Urinary bladder (tissue), 3 donors: ENCODE measurements at regions not wholly inside any gene's neighbourhood (a gene's known extent, or its start where the extent isn't known, plus 50 kb on each side); places are given as distances from the start of the nearest gene placed in this dataset.
"Not testable (repeated sequence)": the region's sequence is repeated elsewhere in the genome, so short reads cannot be mapped to it uniquely, and the experiment has no call there.

Experiments
- DNase-seq: peaks from one replicate; pipeline ENCODE4 v3.0.0-alpha.2; 2015; ENCODE audit errors: extremely low spot score
- H3K27ac ChIP-seq: one replicate; pipeline ENCODE4 v1.5.1; 2013; ENCODE audit warnings: low read depth, mild to moderate bottlenecking, moderate library complexity
- H3K36me3 ChIP-seq: one replicate; pipeline ENCODE4 v1.6.1; 2013; ENCODE audit warnings: mild to moderate bottlenecking, moderate library complexity; ENCODE audit not compliant: insufficient read depth
- H3K4me1 ChIP-seq: one replicate; pipeline ENCODE4 v1.6.1; 2013; ENCODE audit warnings: mild to moderate bottlenecking, moderate library complexity; ENCODE audit not compliant: insufficient read depth
- H3K4me3 ChIP-seq: one replicate; pipeline ENCODE4 v1.5.1; 2013; ENCODE audit warnings: low read depth, low read length
- WGBS: extraction: QIAGEN DNeasy Blood & Tissue Kit; methylation state at CpG from one replicate; pipeline ENCODE4 v1.1.7; 2013; 5-methylcytosine and 5-hydroxymethylcytosine counted together
- donor health status: healthy with polysubstance abuse.
- donor health status: healthy.

- H3K4me3 ChIP-seq, H3K27ac ChIP-seq, H3K4me1 ChIP-seq, DNase-seq, H3K36me3 ChIP-seq: not testable (repeated sequence)
- 96% methylated on average over 12 of the region's 12 CpGs for WGBS
These were observed 220.8 kb upstream of the EPHA3 start for GRCh38 chr3:88886624-88887023.

- WGBS, result 63% methylated on average over 1 of the region's 1 CpG
- H3K4me1 ChIP-seq, result no peaks in the 10 kb centered on the region
- DNase-seq, result no peak
- no peak overlapping the region for H3K27ac ChIP-seq
- H3K36me3 ChIP-seq, result no peaks in the 10 kb centered on the region
- H3K4me3 ChIP-seq, result no peak overlapping the region
These were observed 211.4 kb upstream of the EPHA3 start for GRCh38 chr3:88896026-88896425.

GRCh38 chr3:88912294-88912877 is 195.0 kb upstream of the EPHA3 start:
- Histone ChIP-seq H3K4me3 (no peak overlapping the region), H3K27ac (no peak overlapping the region), H3K4me1 (no peaks in the 10 kb centered on the region), H3K36me3 (no peaks in the 10 kb centered on the region)
- DNase-seq, result no peak
- 85% methylated on average over 3 of the region's 3 CpGs for WGBS

- H3K36me3 ChIP-seq, result no peaks in the 10 kb centered on the region
- H3K27ac ChIP-seq, result no peak overlapping the region
- no peak overlapping the region for H3K4me3 ChIP-seq
- no peak for DNase-seq
- WGBS, result 94% methylated on average over 4 of the region's 4 CpGs
- H3K4me1 ChIP-seq, result no peaks in the 10 kb centered on the region
These were observed 188.6 kb upstream of the EPHA3 start for GRCh38 chr3:88918841-88919240.

- 77% methylated on average over 2 of the region's 2 CpGs for WGBS
- Histone ChIP-seq H3K27ac (no peak overlapping the region), H3K4me1 (no peaks in the 10 kb centered on the region), H3K36me3 (no peaks in the 10 kb centered on the region), H3K4me3 (no peak overlapping the region)
- no peak for DNase-seq
These were observed 185.4 kb upstream of the EPHA3 start for GRCh38 chr3:88921986-88922385.

- Histone ChIP-seq H3K36me3 (no peaks in the 10 kb centered on the region), H3K27ac (no peak overlapping the region), H3K4me3 (no peak overlapping the region), H3K4me1 (no peaks in the 10 kb centered on the region)
- DNase-seq, result no peak
These were observed 181.2 kb upstream of the EPHA3 start for GRCh38 chr3:88926221-88926620.

- no peaks in the 10 kb centered on the region for H3K36me3 ChIP-seq
- no peaks in the 10 kb centered on the region for H3K4me1 ChIP-seq
- WGBS, result 88% methylated on average over 1 of the region's 1 CpG
- no peak overlapping the region for H3K27ac ChIP-seq
- no peak overlapping the region for H3K4me3 ChIP-seq
- no peak for DNase-seq
These were observed 176.8 kb upstream of the EPHA3 start for GRCh38 chr3:88930611-88931010.

GRCh38 chr3:88936831-88937230 is 170.6 kb upstream of the EPHA3 start:
- DNase-seq, result no peak
- no peaks in the 10 kb centered on the region for H3K4me1 ChIP-seq
- no peak overlapping the region for H3K4me3 ChIP-seq
- no peak overlapping the region for H3K27ac ChIP-seq
- WGBS, result 79% methylated on average over 3 of the region's 3 CpGs
- H3K36me3 ChIP-seq, result no peaks in the 10 kb centered on the region

GRCh38 chr3:88940296-88940695 is 167.1 kb upstream of the EPHA3 start:
- 69% methylated on average over 2 of the region's 2 CpGs for WGBS
- H3K4me1 ChIP-seq, result no peaks in the 10 kb centered on the region
- DNase-seq, result no peak
- H3K36me3 ChIP-seq, result no peaks in the 10 kb centered on the region
- no peak overlapping the region for H3K27ac ChIP-seq
- no peak overlapping the region for H3K4me3 ChIP-seq

- no peaks in the 10 kb centered on the region for H3K4me1 ChIP-seq
- WGBS, result 93% methylated on average over 2 of the region's 2 CpGs
- no peak overlapping the region for H3K4me3 ChIP-seq
- H3K27ac ChIP-seq, result no peak overlapping the region
- no peak for DNase-seq
- H3K36me3 ChIP-seq, result no peaks in the 10 kb centered on the region
These were observed 160.4 kb upstream of the EPHA3 start for GRCh38 chr3:88947013-88947412.

- WGBS, result 90% methylated on average over 4 of the region's 4 CpGs
- DNase-seq, result no peak
- Histone ChIP-seq H3K27ac (no peak overlapping the region), H3K4me1 (no peaks in the 10 kb centered on the region), H3K36me3 (no peaks in the 10 kb centered on the region), H3K4me3 (no peak overlapping the region)
These were observed 152.6 kb upstream of the EPHA3 start for GRCh38 chr3:88954853-88955252.

GRCh38 chr3:88955274-88955673 is 152.1 kb upstream of the EPHA3 start:
- no peaks in the 10 kb centered on the region for H3K36me3 ChIP-seq
- H3K4me1 ChIP-seq, result no peaks in the 10 kb centered on the region
- no peak for DNase-seq
- 85% methylated on average over 8 of the region's 8 CpGs for WGBS
- no peak overlapping the region for H3K27ac ChIP-seq
- no peak overlapping the region for H3K4me3 ChIP-seq

- 37% methylated on average over 1 of the region's 1 CpG for WGBS
- no peak for DNase-seq
- no peak overlapping the region for H3K27ac ChIP-seq
- no peaks in the 10 kb centered on the region for H3K4me1 ChIP-seq
- no peak overlapping the region for H3K4me3 ChIP-seq
- no peaks in the 10 kb centered on the region for H3K36me3 ChIP-seq
These were observed 149.5 kb upstream of the EPHA3 start for GRCh38 chr3:88957711-88958439.

GRCh38 chr3:88960019-88960418 is 147.4 kb upstream of the EPHA3 start:
- no peak overlapping the region for H3K27ac ChIP-seq
- no peaks in the 10 kb centered on the region for H3K4me1 ChIP-seq
- H3K36me3 ChIP-seq, result no peaks in the 10 kb centered on the region
- no peak overlapping the region for H3K4me3 ChIP-seq
- no peak for DNase-seq
- 92% methylated on average over 3 of the region's 3 CpGs for WGBS
